OCI-LY1 (cell line): ENCODE measurements at regions not wholly inside any gene's neighbourhood (a gene's known extent, or its start where the extent isn't known, plus 50 kb on each side); places are given as distances from the start of the nearest gene placed in this dataset.

Experiments
- H2AFZ ChIP-seq: fragments of 200-600 bp; sonication (generic), shearing (Covaris generic); 2 replicates; pipeline ENCODE4 v1.6.0; 2014; ENCODE audit warnings: antibody characterized with exemption, mild to moderate bottlenecking, low read length
- H3F3A ChIP-seq: fragments of 200-600 bp; sonication (generic), shearing (Covaris generic); 2 replicates; pipeline ENCODE4 v1.6.0; 2014; ENCODE audit warnings: mild to moderate bottlenecking, antibody characterized with exemption, low read length, moderate library complexity; ENCODE audit not compliant: insufficient read depth
- H3K27ac ChIP-seq: fragments of 200-600 bp; sonication (generic); 2 replicates; pipeline ENCODE4 v1.5.1; 2014; ENCODE audit warnings: low read length, mixed run types, mild to moderate bottlenecking, low read depth; ENCODE audit not compliant: poor library complexity, severe bottlenecking
- H3K27me3 ChIP-seq: fragments of 200-600 bp; sonication (generic); 2 replicates; pipeline ENCODE4 v1.6.0; 2014; ENCODE audit warnings: antibody characterized with exemption, mild to moderate bottlenecking, low read length, moderate library complexity; ENCODE audit not compliant: insufficient read depth
- H3K36me3 ChIP-seq: fragments of 200-600 bp; sonication (generic); 2 replicates; pipeline ENCODE4 v1.6.1; 2014; ENCODE audit warnings: mild to moderate bottlenecking, antibody characterized with exemption, low read length, moderate library complexity, mixed read lengths; ENCODE audit not compliant: insufficient read depth
- H3K4me1 ChIP-seq: fragments of 200-600 bp; sonication (generic); 2 replicates; pipeline ENCODE4 v1.5.1; 2014; ENCODE audit warnings: mild to moderate bottlenecking, low read length, moderate library complexity; ENCODE audit not compliant: insufficient read depth, severe bottlenecking
- H3K4me2 ChIP-seq: fragments of 200-600 bp; sonication (generic), shearing (Covaris generic); 2 replicates; pipeline ENCODE4 v1.6.1; 2014; ENCODE audit warnings: low read length
- H3K4me3 ChIP-seq: fragments of 200-600 bp; sonication (generic); 2 replicates; pipeline ENCODE4 v1.5.1; 2014; ENCODE audit warnings: low read length, low read depth, mild to moderate bottlenecking, mixed read lengths; ENCODE audit not compliant: poor library complexity, severe bottlenecking
- H3K79me2 ChIP-seq: fragments of 200-600 bp; shearing (Covaris generic); 2 replicates; pipeline ENCODE4 v1.6.1; 2016; ENCODE audit warnings: mixed run types, low read length, mixed read lengths; ENCODE audit not compliant: insufficient read depth
- H3K9ac ChIP-seq: fragments of 200-600 bp; sonication (generic), shearing (Covaris generic); 2 replicates; pipeline ENCODE4 v1.6.1; 2014; ENCODE audit warnings: mild to moderate bottlenecking, low read length, mixed read lengths
- H3K9me2 ChIP-seq: fragments of 200-600 bp; sonication (generic), shearing (Covaris generic); 2 replicates; pipeline ENCODE4 v1.6.1; 2014; ENCODE audit warnings: low read depth, mild to moderate bottlenecking, low read length, mixed read lengths
- H3K9me3 ChIP-seq: fragments of 200-600 bp; shearing (Covaris generic); 2 replicates; pipeline ENCODE4 v1.6.1; 2014; ENCODE audit warnings: low read length, mixed read lengths
- H4K20me1 ChIP-seq: fragments of 200-600 bp; sonication (generic), shearing (Covaris generic); 2 replicates; pipeline ENCODE4 v1.6.0; 2016; ENCODE audit warnings: mild to moderate bottlenecking, low read length; ENCODE audit not compliant: insufficient read depth
- CTCF ChIP-seq: fragments of 200-600 bp; sonication (generic), shearing (Covaris generic); IDR thresholded peaks from 2 replicates; pipeline ENCODE4 v1.5.1; 2017; ENCODE audit warnings: mild to moderate bottlenecking, antibody characterized with exemption, low read length, moderate library complexity, mixed read lengths
- EZH2 ChIP-seq: fragments of 200-600 bp; sonication (generic), shearing (Covaris generic); IDR thresholded peaks from 2 replicates; pipeline ENCODE4 v1.8.0; 2017; ENCODE audit warnings: borderline replicate concordance, mixed run types, mild to moderate bottlenecking, antibody characterized with exemption, low read length, moderate library complexity, mixed read lengths

GRCh38 chr5:155239803-155240202, 226.2 kb downstream of the KIF4B start:
- H3K4me1 ChIP-seq, result no peaks in the 10 kb centered on the region
- no peak overlapping the region for H3K27ac ChIP-seq
- H3K79me2 ChIP-seq, result no peaks in the 10 kb centered on the region
- no peaks in the 10 kb centered on the region for H4K20me1 ChIP-seq
- H3K4me2 ChIP-seq, result no peak overlapping the region
- no peaks in the 10 kb centered on the region for H3F3A ChIP-seq
- no peaks in the 10 kb centered on the region for H3K9me2 ChIP-seq
- no peak overlapping the region for H3K4me3 ChIP-seq
- no peak overlapping the region for H3K9ac ChIP-seq
- no peaks in the 10 kb centered on the region for H3K9me3 ChIP-seq
- no peaks in the 10 kb centered on the region for H3K36me3 ChIP-seq
- H3K27me3 ChIP-seq, result no peaks in the 10 kb centered on the region
- H2AFZ ChIP-seq, result no peak overlapping the region
- TF ChIP-seq CTCF (no peak), EZH2 (no peak)

GRCh38 chr5:155250596-155250995, 237.0 kb downstream of the KIF4B start:
- Histone ChIP-seq H3K9ac (no peak overlapping the region), H3K4me3 (no peak overlapping the region), H2AFZ (no peak overlapping the region), H3F3A (no peaks in the 10 kb centered on the region), H4K20me1 (no peaks in the 10 kb centered on the region), H3K9me2 (no peaks in the 10 kb centered on the region), H3K27ac (no peak overlapping the region), H3K27me3 (no peaks in the 10 kb centered on the region), H3K4me1 (no peaks in the 10 kb centered on the region), H3K79me2 (no peaks in the 10 kb centered on the region), H3K4me2 (no peak overlapping the region), H3K36me3 (no peaks in the 10 kb centered on the region), H3K9me3 (no peaks in the 10 kb centered on the region)
- TF ChIP-seq EZH2 (no peak), CTCF (no peak)

- H3K4me3 ChIP-seq, result no peak overlapping the region
- H3K4me1 ChIP-seq, result no peaks in the 10 kb centered on the region
- no peaks in the 10 kb centered on the region for H3K27me3 ChIP-seq
- H3K79me2 ChIP-seq, result no peaks in the 10 kb centered on the region
- no peak overlapping the region for H3K4me2 ChIP-seq
- H3K36me3 ChIP-seq, result no peaks in the 10 kb centered on the region
- H3K27ac ChIP-seq, result no peak overlapping the region
- H3K9me2 ChIP-seq, result no peaks in the 10 kb centered on the region
- no peaks in the 10 kb centered on the region for H3F3A ChIP-seq
- H2AFZ ChIP-seq, result no peak overlapping the region
- no peaks in the 10 kb centered on the region for H3K9me3 ChIP-seq
- H4K20me1 ChIP-seq, result no peaks in the 10 kb centered on the region
- no peak overlapping the region for H3K9ac ChIP-seq
- TF ChIP-seq CTCF (no peak), EZH2 (no peak)
Observed at GRCh38 chr5:155252025-155252424, 238.5 kb downstream of the KIF4B start.
